ENCODE measurements at regions not wholly inside any gene's neighbourhood (a gene's known extent, or its start where the extent isn't known, plus 50 kb on each side); places are given as distances from the start of the nearest gene placed in this dataset.
"Not testable (repeated sequence)": the region's sequence is repeated elsewhere in the genome, so short reads cannot be mapped to it uniquely, and the experiment has no call there.

DNA sequence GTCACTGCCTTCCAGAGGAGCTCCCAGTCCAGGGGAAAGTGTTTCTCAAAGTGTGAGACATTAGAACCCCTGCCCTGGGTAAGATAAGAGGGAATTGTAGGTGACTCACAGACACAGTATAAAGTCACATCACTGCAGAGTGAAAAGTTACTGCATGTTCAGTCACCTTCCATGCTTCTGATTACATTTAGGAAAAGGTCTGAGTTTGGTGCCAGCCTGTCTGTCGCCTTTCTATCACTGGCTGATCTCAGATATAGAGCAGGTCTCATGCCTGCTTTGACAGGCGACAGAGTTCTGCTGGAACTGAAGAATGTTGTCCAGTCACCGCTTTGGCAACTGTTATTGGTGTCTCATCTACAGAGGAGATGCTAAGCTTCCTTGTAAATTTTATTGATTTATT is 1078.6 kb downstream of the UQCRFS1 start:
- ChIA-PET CTCF (no interaction called here), POLR2A (no interaction called here)
- DNase-seq (ENCODE audit: extremely low spot score): no peak
- TF ChIP-seq ARNT (IDR thresholded peaks at IDR 0.05) (no peak), BHLHE40 (IDR thresholded peaks at IDR 0.05; ENCODE audit: borderline replicate concordance) (no peak), FOXA1 (IDR thresholded peaks at IDR 0.05) (no peak), CTBP1 (IDR thresholded peaks at IDR 0.05; ENCODE audit: borderline replicate concordance) (no peak), LEF1 (IDR thresholded peaks at IDR 0.05; ENCODE audit: borderline replicate concordance) (no peak), TARDBP (IDR thresholded peaks at IDR 0.05) (no peak), L3MBTL2 (conservative IDR thresholded peaks at IDR 0.05) (no peak), SP1 (IDR thresholded peaks at IDR 0.05) (no peak)

DNA sequence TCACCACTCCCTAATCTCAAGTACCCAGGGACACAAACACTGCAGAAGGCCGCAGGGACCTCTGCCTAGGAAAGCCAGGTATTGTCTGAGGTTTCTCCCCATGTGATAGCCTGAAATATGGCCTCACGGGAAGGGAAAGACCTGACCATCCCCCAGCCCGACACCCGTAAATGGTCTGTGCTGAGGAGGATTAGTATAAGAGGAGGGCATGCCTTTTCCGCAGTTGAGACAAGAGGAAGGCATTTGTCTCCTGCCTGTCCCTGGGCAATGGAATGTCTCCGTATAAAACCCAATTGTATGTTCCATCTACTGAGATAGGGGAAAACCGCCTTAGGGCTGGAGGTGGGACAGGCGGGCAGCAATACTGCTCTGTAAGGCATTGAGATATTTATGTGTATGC is 1082.1 kb downstream of the UQCRFS1 start:
- DNase-seq (ENCODE audit: extremely low spot score); POLR2A ChIA-PET; CTCF ChIA-PET: not testable (repeated sequence)

DNA sequence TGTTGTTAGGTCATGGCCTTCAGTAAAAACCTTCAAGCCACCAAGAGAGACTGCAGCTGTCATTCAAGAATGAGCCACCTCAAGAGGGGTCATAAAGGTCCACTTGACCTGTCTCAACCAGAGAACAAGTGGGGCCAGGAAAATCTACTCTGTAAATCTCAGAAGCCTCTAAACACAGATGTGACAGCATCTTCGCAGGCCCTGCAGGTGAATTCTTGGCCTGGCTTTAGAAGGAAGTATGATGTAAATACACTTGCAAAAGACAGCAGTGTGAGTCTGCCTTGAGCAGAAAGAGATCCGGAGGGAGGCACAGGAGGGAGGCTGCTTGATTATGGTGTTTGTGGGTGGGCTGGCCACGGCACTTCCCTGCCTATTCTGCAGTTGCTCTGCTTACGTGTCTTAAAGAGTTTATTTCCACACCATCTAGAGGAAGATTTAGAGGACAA is 1082.9 kb downstream of the UQCRFS1 start:
- ChIA-PET CTCF (no interaction called here), POLR2A (no interaction called here)
- no peak for DNase-seq (ENCODE audit: extremely low spot score)
- TF ChIP-seq L3MBTL2 (conservative IDR thresholded peaks at IDR 0.05) (no peak), SP1 (IDR thresholded peaks at IDR 0.05) (no peak), HDGF (IDR thresholded peaks at IDR 0.05; ENCODE audit: borderline replicate concordance) (no peak), ELF4 (IDR thresholded peaks at IDR 0.05) (no peak), CTBP1 (IDR thresholded peaks at IDR 0.05; ENCODE audit: borderline replicate concordance) (no peak), ZNF384 (IDR thresholded peaks at IDR 0.05) (no peak), BHLHE40 (IDR thresholded peaks at IDR 0.05; ENCODE audit: borderline replicate concordance) (no peak), TARDBP (IDR thresholded peaks at IDR 0.05) (no peak), SUZ12 (IDR thresholded peaks at IDR 0.05) (no peak), NFRKB (IDR thresholded peaks at IDR 0.05) (no peak), FOXA1 (IDR thresholded peaks at IDR 0.05) (no peak), FOXK2 (IDR thresholded peaks at IDR 0.05) (no peak), LEF1 (IDR thresholded peaks at IDR 0.05; ENCODE audit: borderline replicate concordance) (no peak)

DNA sequence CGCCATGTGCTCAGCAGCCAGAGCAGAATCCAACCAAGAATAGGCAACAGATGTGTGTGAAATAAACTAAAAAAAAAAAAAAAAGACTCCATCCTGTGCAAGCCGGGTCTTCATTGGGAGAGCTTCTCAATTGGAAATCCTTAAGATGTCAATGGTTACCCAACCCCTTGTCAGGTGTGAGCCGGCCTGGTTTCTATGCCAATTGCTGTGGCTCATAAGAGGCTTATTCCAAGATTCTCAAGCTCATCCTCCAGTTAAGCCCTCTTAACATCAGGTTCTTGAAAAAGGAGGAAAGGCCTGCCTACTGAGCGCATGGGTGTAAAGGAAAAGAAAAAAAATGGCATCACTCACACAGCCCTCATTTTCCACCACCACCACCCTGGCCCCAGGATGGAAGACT is 1084.6 kb downstream of the UQCRFS1 start:
- TF ChIP-seq NFRKB (IDR thresholded peaks at IDR 0.05) (no peak), CTBP1 (IDR thresholded peaks at IDR 0.05; ENCODE audit: borderline replicate concordance) (no peak), ZNF384 (IDR thresholded peaks at IDR 0.05) (no peak), FOXM1 (IDR thresholded peaks at IDR 0.05; ENCODE audit: borderline replicate concordance) (no peak), BHLHE40 (IDR thresholded peaks at IDR 0.05; ENCODE audit: borderline replicate concordance) (no peak), TARDBP (IDR thresholded peaks at IDR 0.05) (no peak), FOXA1 (IDR thresholded peaks at IDR 0.05) (no peak), FOXK2 (IDR thresholded peaks at IDR 0.05) (no peak)
- no peak for DNase-seq (ENCODE audit: extremely low spot score)
- CTCF ChIA-PET: no interaction called here
- POLR2A ChIA-PET: no interaction called here

DNA sequence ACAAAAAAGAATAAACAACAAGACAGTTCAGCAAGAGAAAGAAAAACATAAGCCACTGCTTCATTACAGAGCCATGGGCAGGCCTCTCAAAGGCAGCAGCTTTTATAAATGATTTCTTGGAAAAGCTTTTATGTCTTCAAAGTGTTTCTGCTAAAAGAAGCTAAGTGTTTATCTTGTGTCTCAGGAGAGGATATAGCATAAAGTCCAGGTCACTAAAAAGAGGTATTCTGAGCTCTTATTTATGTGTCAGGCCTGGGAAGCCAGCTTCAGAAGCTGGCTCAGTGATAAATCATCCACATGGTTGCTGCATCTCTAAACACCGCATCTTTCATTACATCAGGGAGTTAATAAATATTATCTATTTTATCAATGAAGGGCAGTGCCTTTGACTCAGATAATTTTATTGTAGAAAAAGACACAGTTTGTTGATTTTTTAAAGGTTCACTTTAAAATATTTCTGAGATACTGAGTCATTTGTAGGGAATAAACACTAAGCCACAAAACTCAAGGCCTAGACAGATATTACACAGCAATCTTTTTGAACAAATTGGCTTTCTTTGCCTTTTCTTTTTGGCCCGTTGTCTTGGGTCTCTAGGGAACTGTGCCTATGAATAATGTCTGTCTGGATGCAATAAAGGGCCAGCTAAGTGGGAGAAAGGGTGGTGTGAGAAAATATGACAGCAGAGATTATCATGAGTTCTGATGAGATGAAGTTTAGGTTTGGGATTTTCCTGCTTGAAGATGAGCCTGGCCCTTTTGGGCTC is 1086.6 kb downstream of the UQCRFS1 start:
- no peak for TF ChIP-seq LEF1 (IDR thresholded peaks at IDR 0.05; ENCODE audit: borderline replicate concordance)
- no peak for TF ChIP-seq ELF4 (IDR thresholded peaks at IDR 0.05)
- TF ChIP-seq TARDBP (IDR thresholded peaks at IDR 0.05): no peak
- no peak for TF ChIP-seq NFRKB (IDR thresholded peaks at IDR 0.05)
- no peak for TF ChIP-seq FOXM1 (IDR thresholded peaks at IDR 0.05; ENCODE audit: borderline replicate concordance)
- TF ChIP-seq BHLHE40 (IDR thresholded peaks at IDR 0.05; ENCODE audit: borderline replicate concordance): no peak
- no peak for TF ChIP-seq L3MBTL2 (conservative IDR thresholded peaks at IDR 0.05)
- no peak for TF ChIP-seq ARNT (IDR thresholded peaks at IDR 0.05)
- TF ChIP-seq SP1 (IDR thresholded peaks at IDR 0.05): no peak
- no peak for TF ChIP-seq CTBP1 (IDR thresholded peaks at IDR 0.05; ENCODE audit: borderline replicate concordance)
- no peak for TF ChIP-seq FOXK2 (IDR thresholded peaks at IDR 0.05)
- ChIA-PET POLR2A (no interaction called here), CTCF (no interaction called here)
- DNase-seq (ENCODE audit: extremely low spot score): no peak

DNA sequence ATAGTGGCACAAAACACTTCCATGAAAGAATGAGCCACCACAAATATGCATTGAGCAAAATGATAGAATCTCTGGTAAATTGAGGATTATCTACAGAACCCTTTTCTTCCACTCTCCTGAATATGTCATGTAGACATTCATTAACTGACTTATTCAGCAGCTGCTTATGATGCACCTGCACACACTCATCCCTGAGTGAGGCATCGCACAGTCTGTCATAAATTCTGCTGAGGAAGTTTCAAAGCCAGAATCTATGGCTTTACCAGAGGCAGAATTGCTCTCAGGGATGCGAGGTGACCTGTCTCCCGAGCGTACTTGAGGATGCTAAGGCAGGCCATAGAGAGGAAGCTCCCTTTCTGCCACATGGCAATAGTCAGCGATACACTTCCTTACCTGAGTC is 1090.2 kb downstream of the UQCRFS1 start:
- ChIA-PET CTCF (no interaction called here), POLR2A (no interaction called here)
- DNase-seq (ENCODE audit: extremely low spot score): no peak
- no peak for TF ChIP-seq FOXM1 (IDR thresholded peaks at IDR 0.05; ENCODE audit: borderline replicate concordance)
- TF ChIP-seq FOXK2 (IDR thresholded peaks at IDR 0.05): no peak
- no peak for TF ChIP-seq CTBP1 (IDR thresholded peaks at IDR 0.05; ENCODE audit: borderline replicate concordance)
- TF ChIP-seq LEF1 (IDR thresholded peaks at IDR 0.05; ENCODE audit: borderline replicate concordance): no peak
- no peak for TF ChIP-seq ARNT (IDR thresholded peaks at IDR 0.05)
- no peak for TF ChIP-seq TARDBP (IDR thresholded peaks at IDR 0.05)
- TF ChIP-seq SP1 (IDR thresholded peaks at IDR 0.05): no peak
- TF ChIP-seq, protein P1, sequence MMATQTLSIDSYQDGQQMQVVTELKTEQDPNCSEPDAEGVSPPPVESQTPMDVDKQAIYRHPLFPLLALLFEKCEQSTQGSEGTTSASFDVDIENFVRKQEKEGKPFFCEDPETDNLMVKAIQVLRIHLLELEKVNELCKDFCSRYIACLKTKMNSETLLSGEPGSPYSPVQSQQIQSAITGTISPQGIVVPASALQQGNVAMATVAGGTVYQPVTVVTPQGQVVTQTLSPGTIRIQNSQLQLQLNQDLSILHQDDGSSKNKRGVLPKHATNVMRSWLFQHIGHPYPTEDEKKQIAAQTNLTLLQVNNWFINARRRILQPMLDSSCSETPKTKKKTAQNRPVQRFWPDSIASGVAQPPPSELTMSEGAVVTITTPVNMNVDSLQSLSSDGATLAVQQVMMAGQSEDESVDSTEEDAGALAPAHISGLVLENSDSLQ (IDR thresholded peaks at IDR 0.05): no peak
- no peak for TF ChIP-seq ELF4 (IDR thresholded peaks at IDR 0.05)

DNA sequence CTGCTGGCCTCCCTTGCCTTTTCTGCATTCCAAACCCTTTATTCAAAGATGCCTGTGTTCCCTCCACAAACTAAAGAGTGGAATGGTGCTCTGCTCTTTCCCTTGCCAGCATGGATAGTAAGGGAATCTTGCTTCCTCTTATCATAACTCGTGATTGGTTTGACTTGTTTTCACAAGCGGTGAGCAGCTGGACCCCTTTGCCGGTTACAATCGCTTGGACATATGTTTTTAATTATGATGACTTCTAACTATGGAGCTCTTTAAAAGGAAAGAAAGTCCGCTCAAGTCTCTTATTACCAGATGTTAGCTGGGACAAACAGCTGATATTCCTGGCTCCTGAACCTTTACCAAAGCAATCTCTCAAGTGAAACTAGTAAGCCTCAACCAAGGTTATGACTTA is 1094.7 kb downstream of the UQCRFS1 start:
- CTCF ChIA-PET: no interaction called here
- TF ChIP-seq, protein P1 (IDR thresholded peaks at IDR 0.05): no peak
- no peak for TF ChIP-seq HDGF (IDR thresholded peaks at IDR 0.05; ENCODE audit: borderline replicate concordance)
- TF ChIP-seq ZNF384 (IDR thresholded peaks at IDR 0.05): no peak
- POLR2A ChIA-PET: no interaction called here
- DNase-seq (ENCODE audit: extremely low spot score): no peak
